ENCODE measurements at regions not wholly inside any gene's neighbourhood (a gene's known extent, or its start where the extent isn't known, plus 50 kb on each side); places are given as distances from the start of the nearest gene placed in this dataset.

DNA sequence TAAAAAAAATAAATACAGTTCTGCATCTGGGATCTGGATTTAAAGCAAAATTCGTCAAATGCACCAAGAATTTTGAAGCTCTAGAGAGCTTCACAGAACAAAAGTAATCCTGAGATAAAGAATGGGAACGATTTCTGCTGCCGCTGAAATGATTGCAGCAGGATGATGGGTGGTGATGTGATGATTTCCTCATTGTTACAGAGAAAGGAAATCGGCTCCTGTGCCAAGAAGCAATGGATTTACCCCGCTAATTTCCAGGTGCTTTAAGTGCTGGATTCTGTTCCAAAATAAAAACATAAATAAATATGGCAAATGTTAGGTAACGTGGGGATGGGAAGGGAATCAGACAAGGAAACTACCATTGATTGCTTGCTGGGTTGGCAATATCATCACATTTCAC is 1067.9 kb upstream of the MAP3K7 start:
- no peak for DNase-seq (ENCODE audit: low read depth)

DNA sequence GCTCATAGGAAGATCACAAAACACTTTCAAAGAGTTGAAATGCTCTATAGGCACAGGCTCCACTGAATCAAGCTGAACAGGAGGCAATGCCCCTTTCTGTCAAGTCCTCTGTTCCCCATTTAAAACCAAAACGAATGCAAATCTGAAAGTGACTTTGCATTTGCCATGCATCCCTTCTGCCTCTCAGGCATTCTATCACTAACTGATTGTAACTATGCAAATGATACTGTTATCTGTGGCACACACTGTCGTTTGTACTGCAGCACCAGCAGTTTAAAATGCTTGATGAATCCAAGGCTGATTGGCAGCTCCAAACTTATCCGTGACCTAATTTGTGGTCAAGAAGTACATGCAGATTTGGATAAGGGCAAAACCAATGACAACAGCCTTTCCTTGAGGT is 1067.5 kb upstream of the MAP3K7 start:
- DNase-seq (ENCODE audit: low read depth): no peak

DNA sequence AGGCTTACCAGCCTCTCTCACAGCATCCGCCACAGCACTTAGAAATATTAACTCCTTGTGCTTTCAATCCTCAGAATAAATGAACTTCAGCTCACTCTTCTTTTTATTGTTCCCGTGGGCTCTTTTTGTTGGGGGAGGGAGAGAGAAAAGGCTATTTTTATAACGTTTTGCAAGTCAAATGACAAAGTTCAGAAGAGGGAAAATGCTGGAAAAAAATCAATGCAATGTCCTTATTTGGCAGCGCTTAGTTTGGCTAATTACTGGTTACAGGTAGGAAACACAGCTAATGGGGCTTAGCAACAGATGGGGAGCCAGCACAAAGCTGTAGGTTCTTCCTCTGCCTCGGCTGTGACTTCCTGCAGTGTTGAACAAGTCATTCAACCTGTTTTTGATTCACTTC is 1067.0 kb upstream of the MAP3K7 start:
- DNase-seq (ENCODE audit: low read depth): no peak

DNA sequence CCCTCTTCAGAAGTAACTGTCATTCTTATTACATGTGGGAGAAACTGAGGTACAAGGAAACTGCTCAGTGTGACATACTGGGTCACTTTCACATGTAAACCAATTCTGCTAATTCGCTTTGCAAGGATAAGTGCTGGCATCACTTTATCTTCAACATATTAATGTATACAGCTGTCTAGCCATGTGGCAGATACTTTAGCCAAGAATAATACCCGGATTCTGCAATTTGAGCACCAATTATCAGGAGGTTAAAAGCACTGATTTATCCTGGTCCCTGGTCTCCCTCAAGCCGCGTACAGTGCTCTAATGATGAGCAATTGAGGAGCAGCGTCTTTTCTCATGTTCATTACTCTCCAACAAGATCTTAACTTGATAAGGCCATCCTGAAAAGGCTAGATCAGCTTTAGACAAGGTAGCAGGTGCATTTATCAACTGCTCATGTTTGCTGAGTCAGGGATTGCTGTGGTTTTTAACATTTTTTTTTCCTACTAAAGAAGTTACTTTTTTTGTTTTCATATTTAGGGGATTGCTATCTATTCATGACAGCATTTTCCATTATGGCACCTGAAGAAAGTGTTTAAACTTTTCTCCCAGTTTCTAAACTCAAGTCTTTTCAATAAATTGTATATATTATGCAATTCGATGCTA is 1066.3 kb upstream of the MAP3K7 start:
- no peak for DNase-seq (ENCODE audit: low read depth)

DNA sequence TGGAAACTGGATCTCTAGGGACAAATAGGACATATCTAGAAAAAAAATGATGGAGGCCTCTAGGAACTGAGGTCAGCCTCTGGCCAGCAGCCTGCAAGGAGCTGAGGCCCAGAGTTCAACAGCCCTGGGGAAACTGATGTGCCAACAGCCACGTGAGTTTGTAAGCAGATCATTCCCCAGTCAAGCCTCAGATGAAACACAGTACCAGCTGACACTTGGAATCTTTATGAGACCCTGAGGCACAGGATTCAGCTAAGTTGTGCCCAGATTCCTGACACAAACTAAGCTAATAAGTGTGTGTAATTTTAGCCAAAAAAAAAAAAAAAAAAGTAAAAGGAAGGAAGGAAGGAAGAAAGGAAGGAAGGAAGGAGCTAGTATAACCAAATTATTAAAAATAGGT is 1059.8 kb upstream of the MAP3K7 start:
- no peak for DNase-seq (ENCODE audit: low read depth)

DNA sequence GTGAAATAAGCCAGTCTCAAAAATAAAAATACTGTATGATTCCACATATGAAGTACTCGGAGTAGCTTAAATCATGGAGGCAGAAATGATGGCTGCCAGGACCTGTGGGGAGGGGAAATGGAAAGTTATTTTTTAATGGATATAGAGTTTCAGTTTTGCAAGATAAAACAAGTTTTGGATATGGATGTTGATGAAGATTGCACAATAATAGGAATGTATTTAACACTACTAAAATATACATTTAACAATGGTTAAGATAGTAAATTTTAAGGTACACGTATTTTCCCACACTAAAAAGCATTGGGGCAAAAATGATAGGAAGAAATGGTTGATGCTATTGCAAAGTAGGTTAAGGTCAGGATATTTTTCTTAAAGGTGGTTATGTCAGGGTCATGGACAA is 1058.9 kb upstream of the MAP3K7 start:
- no peak for DNase-seq (ENCODE audit: low read depth)

DNA sequence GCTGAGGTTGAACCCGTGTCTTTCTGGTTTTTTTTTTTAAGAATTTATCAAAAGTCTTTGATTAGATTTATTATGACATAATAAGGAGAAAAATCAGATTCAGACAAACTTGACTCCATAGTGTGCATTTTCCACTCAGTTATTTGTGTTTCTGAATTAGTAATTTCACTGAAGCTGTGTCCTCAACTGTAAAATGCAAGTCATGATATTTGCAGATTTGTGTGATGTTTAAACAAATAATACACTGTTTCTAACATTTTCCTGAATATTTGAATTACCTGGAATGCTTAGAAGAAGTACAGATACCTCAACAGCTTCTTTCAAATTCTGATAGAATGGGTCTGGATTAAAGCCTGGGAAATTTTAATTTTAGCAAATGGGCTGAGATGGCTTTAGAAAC is 1050.3 kb upstream of the MAP3K7 start:
- no peak for DNase-seq (ENCODE audit: low read depth)

DNA sequence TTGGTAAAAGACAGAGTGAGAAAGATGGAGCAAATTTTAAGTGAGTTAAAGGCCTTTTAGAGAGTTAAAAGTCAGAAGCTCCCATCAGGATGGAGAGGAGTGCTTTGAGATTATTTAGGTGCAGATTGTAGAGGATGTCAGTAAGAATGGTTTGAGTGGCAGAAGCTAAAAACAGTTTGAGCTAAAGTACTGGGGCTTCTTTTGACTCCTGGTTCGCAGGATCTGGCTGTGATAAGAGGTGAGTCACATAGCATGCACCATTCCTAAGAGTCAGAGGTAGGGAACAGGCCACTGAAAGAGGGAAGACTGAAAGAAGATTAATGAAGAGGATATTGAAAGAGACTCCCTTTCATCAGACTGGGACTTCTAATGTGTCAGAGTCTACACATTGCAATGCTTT is 1047.9 kb upstream of the MAP3K7 start:
- DNase-seq (ENCODE audit: low read depth): no peak

DNA sequence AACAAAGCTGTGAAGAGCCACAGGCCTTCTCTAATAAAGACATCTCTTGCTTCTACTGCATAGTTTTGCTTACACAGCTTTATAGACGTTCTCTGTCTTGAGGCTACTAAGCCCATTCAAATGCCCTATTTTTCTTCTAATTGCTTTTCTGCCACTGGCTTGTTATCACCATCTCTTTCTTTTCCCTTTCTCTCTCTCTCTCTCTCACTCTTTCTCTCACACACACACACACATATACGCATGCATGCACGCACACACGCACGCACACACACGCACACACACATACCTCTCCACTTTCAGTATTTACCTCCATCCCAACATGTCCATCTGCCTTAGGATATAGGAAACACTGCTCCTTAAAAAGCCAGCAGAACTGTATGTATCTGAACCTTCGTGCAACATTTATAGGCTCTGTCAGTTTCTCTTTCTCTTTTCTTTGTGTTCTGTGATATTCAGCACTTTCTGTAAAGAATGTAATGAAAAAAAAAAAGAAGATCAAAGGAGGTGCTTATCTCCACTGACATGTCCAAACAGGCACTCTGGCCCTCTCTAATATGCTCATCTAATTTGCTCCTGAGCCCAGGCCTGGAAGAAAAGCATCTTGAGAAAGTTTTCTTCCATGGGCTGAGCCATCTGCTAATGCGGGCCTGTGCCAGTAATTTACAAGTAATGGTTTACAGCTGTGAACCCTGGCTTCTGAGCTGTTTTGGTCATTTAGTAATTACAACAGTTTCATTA is 1046.7 kb upstream of the MAP3K7 start:
- no peak for DNase-seq (ENCODE audit: low read depth)

DNA sequence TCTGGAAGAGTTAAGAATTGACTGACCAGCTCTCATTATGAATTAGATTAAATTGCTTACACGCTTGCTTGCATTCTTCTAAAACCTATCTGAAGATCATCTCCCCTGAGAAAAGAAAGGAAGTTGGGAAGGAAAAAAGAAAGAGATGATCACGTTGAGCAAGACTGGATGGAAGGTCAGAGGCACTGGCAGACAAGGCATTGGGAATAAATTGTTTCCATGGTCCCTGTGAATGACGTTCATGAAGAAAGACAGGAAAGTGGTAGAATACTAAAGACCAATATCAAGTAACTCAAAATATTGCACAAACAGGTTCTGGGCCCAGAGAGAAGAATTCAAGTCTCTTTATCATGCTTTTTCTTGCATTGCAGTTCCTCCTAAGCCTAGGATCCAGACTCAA is 1045.4 kb upstream of the MAP3K7 start:
- no peak for DNase-seq (ENCODE audit: low read depth)

DNA sequence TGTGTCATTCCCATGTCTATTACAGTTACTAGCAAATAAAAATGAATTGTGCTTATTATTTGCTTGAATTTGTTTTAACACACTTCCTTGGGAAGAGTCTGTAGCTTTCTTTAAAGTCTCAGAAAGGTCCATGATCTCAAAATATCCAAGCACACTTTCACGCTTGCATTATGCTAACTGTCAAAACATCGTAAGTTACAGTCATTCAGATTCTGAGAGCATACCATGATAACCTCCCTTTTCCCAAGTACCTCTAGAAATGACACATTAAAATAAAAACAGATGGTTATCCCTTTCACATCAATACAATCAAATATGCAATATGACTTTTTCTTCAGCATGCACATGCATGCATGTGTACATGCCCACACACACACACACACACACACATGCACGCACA is 1044.4 kb upstream of the MAP3K7 start:
- no peak for DNase-seq (ENCODE audit: low read depth)

DNA sequence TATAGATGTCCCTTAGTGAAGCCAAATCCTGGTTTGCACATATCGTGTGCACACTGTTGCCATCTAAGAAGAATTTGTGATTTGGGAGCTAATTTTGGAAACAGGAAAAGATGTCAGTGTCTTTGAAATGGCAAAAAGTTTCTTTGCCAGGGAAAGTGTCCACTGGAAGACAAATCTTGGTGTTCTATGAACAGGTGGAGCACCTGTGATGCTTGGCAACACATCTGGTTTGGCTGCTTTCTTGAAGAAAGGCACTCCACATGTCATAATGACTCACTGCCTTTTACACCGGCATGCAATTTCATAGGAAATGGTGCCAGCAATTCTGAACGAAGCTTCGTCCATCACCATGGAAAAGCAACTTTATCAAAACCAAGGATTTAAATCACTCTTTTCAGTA is 1040.0 kb upstream of the MAP3K7 start:
- peak; percentile 2 for DNase-seq (ENCODE audit: low read depth)

DNA sequence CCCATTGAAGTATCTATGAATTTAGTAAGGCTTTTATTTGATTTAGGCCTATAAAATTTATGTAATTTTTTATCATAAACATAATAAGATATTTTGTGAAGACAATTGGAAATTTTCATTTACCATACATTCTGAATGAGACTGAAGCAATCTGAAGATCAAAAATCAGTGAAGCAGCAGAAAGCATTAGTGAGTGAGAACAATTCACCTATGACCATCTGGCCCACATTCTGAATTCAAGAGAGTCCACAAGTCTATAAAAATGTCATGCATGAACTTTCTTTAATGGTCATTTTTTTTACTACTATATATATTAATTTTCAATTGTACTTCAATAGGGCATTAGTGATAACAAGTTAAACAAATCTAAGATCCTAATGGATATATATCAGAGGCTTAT is 1026.6 kb upstream of the MAP3K7 start:
- DNase-seq (ENCODE audit: low read depth): no peak

DNA sequence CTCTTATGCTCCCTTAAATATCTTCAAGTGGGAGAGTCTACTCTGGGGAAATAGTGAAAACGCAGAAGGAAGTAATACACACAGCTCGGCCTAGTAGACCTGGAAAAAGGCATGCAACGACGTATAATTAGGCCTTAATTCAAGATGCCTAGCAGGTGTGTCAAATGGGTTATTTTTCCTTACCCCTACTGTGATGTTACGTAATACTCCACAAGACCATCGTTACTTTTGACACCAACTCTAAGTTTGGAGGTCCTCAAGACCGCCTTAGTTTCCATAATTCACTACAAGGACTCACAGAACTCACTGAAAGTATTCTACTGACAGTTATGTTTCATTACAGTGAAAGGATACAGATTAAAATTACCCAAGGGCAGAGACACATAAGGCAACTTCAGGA is 1024.3 kb upstream of the MAP3K7 start:
- no peak for DNase-seq (ENCODE audit: low read depth)

DNA sequence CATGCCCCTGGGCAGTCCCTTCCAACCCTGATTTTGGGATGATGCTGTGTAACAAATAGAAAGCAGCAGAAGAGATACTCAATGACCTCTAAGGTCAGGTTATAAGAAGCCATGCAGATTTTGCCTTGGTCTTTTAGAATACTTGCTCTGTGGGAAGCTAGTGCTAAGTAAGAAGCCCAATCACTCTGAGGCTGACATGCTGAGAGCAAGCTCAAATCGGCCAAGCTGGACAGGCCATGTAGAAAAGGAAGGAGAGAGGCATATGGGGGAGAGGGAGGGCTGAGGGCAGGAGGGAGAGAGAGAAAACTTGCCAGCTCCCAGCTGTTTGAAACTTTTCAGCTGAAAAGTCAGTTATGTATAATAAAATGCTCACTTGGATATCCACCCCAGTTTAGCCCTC is 1021.6 kb upstream of the MAP3K7 start:
- no peak for DNase-seq (ENCODE audit: low read depth)

DNA sequence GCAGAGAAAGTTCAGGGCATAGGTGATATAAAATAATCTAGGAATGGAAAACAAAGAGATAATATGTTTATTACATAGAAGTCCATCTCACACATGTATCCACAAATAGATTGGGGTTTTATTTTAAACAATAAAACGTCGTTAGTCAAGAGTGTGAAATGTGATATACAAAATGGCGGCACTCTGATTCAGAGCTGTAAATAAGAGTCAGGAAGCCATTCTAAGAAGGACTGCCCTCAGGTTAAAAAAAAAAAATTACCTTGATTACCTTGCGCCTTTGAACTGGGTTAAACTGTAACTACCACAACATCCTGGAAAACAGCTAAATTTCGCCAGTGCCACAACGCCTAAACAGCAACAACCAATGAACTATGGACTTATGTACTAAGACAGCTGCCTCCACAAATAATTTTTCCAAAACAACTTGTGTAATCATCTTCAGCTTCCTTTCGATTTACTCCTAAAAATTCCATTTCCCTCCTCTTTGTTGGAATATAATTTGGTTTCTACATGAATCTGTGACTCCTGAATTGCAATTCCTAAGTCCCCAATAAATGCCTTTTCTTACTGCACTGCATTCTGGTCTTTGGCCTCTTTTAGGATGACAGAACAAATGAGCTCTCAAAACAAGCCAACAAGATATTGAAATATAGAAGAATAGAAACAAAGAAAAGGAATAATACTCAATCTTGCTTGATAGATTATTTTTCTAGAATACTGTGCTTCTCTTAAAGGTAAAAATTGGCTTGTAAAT is 1019.5 kb upstream of the MAP3K7 start:
- DNase-seq (ENCODE audit: low read depth): no peak

DNA sequence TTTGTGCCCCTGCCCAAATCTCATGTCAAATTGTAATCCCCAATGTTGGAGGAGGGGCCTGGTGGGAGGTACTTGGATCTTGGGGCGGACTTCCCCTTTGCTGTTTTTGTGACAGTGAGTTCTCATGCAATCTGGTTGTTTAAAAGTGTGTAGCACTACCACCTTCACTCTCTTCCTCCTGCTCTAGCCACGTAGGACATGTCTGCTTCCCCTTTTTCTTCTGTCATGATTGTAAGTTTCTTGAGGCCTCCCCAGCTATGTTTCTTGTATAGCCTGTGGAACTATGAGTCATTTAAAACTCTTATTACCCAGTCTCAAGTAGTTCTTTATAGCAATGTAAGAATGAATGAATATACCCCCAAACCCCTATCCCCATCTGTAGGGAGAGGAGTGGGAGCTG is 1013.7 kb upstream of the MAP3K7 start:
- DNase-seq (ENCODE audit: low read depth): no peak

DNA sequence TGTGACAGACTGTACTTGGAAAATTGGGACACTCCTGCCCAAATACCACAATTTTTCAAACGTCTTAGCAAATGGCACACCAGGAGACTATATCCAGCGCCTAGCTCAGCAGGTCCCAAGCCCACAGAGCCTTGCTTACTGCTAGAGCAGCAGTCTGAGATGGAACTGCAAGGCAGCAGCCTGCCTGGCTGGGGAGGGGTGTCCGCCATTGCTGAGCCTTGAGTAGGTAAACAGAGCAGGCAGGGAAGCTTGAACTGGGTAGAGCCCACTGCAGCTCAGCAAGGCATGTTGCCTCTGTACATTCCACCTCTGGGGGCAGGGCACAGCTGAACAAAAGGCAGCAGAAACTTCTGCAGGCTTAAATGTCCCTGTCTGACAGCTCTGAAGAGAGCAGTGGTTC is 1003.3 kb upstream of the MAP3K7 start:
- DNase-seq (ENCODE audit: low read depth): no peak

DNA sequence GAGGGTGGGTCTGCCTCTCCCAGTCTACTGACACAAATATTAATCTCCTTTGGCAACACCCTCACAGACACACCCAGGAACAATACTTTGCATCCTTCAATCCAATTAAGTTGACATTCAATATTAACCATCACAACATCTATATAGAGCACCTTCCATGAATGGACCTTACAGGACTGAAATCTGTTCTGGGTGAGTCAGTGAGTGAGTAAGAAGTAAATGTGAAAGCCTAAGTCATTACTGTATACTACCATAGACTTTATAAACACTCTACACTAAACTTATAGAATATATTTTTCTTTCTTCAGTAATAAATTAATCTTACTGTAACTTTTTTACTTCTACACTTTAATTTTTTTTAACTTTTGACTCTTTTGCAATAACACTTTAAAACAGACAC is 993.8 kb upstream of the MAP3K7 start:
- DNase-seq (ENCODE audit: low read depth): no peak

DNA sequence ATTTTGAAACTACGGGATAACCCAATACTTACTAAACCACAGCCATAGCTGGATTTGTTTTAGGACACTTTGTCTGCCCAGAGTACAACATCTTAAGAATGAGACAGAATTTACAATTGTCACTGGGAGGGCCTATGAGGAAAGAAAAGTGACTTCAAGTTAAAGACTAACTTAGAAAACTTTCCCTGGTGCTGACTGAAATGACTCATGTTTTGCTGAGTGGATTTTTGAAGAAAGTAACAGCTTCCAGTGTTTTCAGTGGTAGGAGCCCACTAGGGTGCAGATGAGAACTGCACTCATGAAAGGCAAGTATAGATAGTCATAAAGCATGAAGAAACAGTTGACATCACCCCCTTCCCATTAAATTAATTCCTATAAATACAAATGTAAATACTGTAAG is 988.2 kb upstream of the MAP3K7 start:
- no peak for DNase-seq (ENCODE audit: low read depth)

DNA sequence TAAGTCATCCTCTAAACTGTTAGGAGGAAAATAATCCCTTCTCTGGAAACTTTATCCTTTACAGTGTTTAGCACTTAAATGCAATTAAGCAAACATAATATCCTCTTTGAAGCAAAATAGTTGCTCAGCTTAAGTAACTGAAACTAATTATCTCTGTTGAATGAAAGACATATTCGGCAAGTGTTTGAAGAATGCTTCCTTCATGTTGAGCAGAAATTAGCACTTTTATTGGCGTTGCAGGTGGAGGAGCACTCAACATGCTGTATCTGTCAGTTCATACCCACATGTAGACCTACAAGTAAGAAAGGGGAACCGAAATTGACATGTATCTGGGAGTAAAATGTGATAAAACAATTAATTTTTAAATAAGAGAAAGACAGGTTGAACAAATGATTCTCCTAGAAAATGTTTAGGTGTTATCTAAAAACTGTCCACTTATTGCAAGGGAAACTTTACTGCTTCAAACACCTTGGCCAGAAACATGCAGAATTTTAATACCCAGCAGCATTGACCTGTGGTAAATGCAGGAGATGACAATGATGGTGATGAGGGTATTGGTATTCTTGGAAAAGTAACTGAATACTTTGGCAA is 987.0 kb upstream of the MAP3K7 start:
- no peak for DNase-seq (ENCODE audit: low read depth)

DNA sequence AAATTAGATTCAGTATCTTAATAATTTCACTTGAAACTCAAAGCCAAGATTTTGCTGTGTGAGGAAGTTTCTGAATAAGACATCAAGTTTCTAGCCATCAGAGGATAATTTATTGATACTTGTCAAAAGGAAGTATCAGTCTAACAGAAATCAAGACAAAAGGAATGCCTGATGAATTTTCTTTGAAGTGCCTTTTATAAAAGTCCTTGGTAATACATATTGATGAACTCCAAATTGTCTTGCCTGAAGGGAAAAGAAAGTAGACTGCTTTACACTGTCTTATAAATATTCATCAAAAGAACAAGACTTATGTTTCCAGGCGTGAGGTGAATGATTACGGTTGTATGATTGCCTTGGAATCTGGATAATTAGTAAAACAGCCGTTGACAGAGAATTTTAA is 986.0 kb upstream of the MAP3K7 start:
- no peak for DNase-seq (ENCODE audit: low read depth)

DNA sequence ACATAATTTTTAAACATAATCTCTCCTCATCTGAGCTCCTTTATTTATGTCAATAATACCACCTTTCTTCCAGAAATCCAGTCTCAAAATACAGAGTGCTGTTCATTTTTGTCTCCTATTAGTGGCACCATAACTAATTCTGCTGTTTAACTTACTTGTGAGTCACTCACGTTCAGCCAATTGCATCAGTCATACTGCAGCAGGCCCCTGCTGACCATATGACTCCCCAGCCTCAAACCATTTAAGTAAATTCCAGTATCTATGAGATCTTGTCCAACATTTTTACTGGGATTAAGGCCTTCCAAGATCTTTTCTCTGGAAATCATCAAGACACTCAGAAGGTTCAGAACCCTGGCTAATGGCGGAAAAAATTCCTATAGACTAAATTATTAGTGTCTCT is 982.2 kb upstream of the MAP3K7 start:
- DNase-seq (ENCODE audit: low read depth): no peak
